OCI-LY7 (cell line): ENCODE measurements at regions not wholly inside any gene's neighbourhood (a gene's known extent, or its start where the extent isn't known, plus 50 kb on each side); places are given as distances from the start of the nearest gene placed in this dataset.

Source experiments
- BruUV-seq: library from RNA; stranded (reverse); fragments of 400-500 nt; replicated peaks from 2 replicates; lab custom pipeline; 2021; lab: Mats Ljungman, UMichigan
- CTCF ChIA-PET: fragments of 300-600 bp; sonication (Branson Sonifier 250); formaldehyde crosslinking; loops from one replicate; lab custom pipeline; 2022; ENCODE audit warnings: antibody characterized with exemption; ENCODE audit not compliant: unreplicated experiment; lab: Charles Lee
- POLR2A ChIA-PET: fragments of 300-600 bp; sonication (Branson Sonifier 250); formaldehyde crosslinking; loops from one replicate; lab custom pipeline; 2022; ENCODE audit warnings: antibody characterized with exemption; lab: Charles Lee
- DNase-seq: peaks from one replicate; pipeline ENCODE4 v3.0.0-alpha.2; 2015; ENCODE audit warnings: low spot score
- H2AFZ ChIP-seq: fragments of 200-600 bp; sonication (generic), shearing (Covaris generic); 2 replicates; pipeline ENCODE4 v1.6.1; 2014; ENCODE audit warnings: mild to moderate bottlenecking, antibody characterized with exemption, low read length, moderate library complexity
- H3K27ac ChIP-seq: fragments of 200-600 bp; sonication (generic); 2 replicates; pipeline ENCODE4 v1.5.1; 2014; ENCODE audit warnings: mixed run types, low read depth, mild to moderate bottlenecking, moderate library complexity, low read length, inconsistent platforms; ENCODE audit not compliant: poor library complexity, severe bottlenecking
- H3K36me3 ChIP-seq: fragments of 200-600 bp; sonication (generic); 2 replicates; pipeline ENCODE4 v1.6.1; 2014; ENCODE audit warnings: mild to moderate bottlenecking, antibody characterized with exemption, low read length, moderate library complexity, mixed read lengths; ENCODE audit not compliant: insufficient read depth
- H3K4me1 ChIP-seq: fragments of 200-600 bp; sonication (generic); 2 replicates; pipeline ENCODE4 v1.5.1; 2014; ENCODE audit warnings: mild to moderate bottlenecking, low read length; ENCODE audit not compliant: insufficient read depth, poor library complexity, severe bottlenecking
- H3K4me2 ChIP-seq: fragments of 200-600 bp; sonication (generic); 2 replicates; pipeline ENCODE4 v1.6.1; 2014; ENCODE audit warnings: mild to moderate bottlenecking, low read length
- H3K4me3 ChIP-seq: fragments of 200-600 bp; sonication (generic); 2 replicates; pipeline ENCODE4 v1.5.1; 2014; ENCODE audit warnings: mild to moderate bottlenecking, low read depth, low read length; ENCODE audit not compliant: poor library complexity, severe bottlenecking
- H3K79me2 ChIP-seq: fragments of 200-600 bp; sonication (generic); 2 replicates; pipeline ENCODE4 v1.6.1; 2016; ENCODE audit warnings: low read depth, mild to moderate bottlenecking, low read length, moderate library complexity, mixed read lengths; ENCODE audit not compliant: insufficient read depth
- H3K9me2 ChIP-seq: fragments of 200-600 bp; sonication (generic); 2 replicates; pipeline ENCODE4 v1.6.1; 2016; ENCODE audit warnings: mild to moderate bottlenecking, low read length, mixed read lengths; ENCODE audit not compliant: insufficient read depth
- H3K9me3 ChIP-seq: fragments of 200-600 bp; sonication (generic); 2 replicates; pipeline ENCODE4 v1.6.1; 2014; ENCODE audit warnings: mild to moderate bottlenecking, mixed run types, low read length, mixed read lengths
- H4K20me1 ChIP-seq: fragments of 200-600 bp; sonication (generic); 2 replicates; pipeline ENCODE4 v1.6.1; 2014; ENCODE audit warnings: mild to moderate bottlenecking, antibody characterized with exemption, low read length, moderate library complexity, mixed read lengths; ENCODE audit not compliant: insufficient read depth
- CTCF ChIP-seq: fragments of 200-600 bp; sonication (generic); conservative IDR thresholded peaks from 2 replicates; pipeline ENCODE4 v1.5.1; 2014; ENCODE audit warnings: mild to moderate bottlenecking, antibody characterized with exemption, low read length, moderate library complexity, mixed read lengths
- EZH2phosphoT487 ChIP-seq: fragments of 200-600 bp; sonication (generic); IDR thresholded peaks from 2 replicates; pipeline ENCODE4 v1.6.1; 2018; ENCODE audit warnings: low read depth, borderline replicate concordance, mild to moderate bottlenecking, mixed run types, antibody characterized with exemption, low read length, moderate library complexity, mixed read lengths
- intact Hi-C: fragments of 100-400 bp; cut with micrococcal nuclease; formaldehyde crosslinking; loops from one replicate; pipeline ENCODE4 v1.10.0; 2022; ENCODE audit not compliant: unreplicated experiment

GRCh38 chr11:69365558-69365957 lies 71.6 kb downstream of the MYEOV start:
- no peaks in the 10 kb centered on the region for H3K36me3 ChIP-seq
- no TSS peak for BruUV-seq
- no peak overlapping the region for H2AFZ ChIP-seq
- no peak overlapping the region for H3K4me2 ChIP-seq
- no peaks in the 10 kb centered on the region for H4K20me1 ChIP-seq
- ChIA-PET CTCF (no interaction called here), POLR2A (no interaction called here)
- no peaks in the 10 kb centered on the region for H3K9me3 ChIP-seq
- H3K9me2 ChIP-seq: no peaks in the 10 kb centered on the region
- no peak overlapping the region for H3K4me3 ChIP-seq
- no peaks in the 10 kb centered on the region for H3K4me1 ChIP-seq
- H3K79me2 ChIP-seq: no peaks in the 10 kb centered on the region
- TF ChIP-seq EZH2phosphoT487 (no peak), CTCF (no peak)
- intact Hi-C loops: no loop called here
- DNase-seq: no peak
- H3K27ac ChIP-seq: no peak overlapping the region

GRCh38 chr11:69366591-69366990 lies 72.6 kb downstream of the MYEOV start:
- no peaks in the 10 kb centered on the region for H3K9me2 ChIP-seq
- no peaks in the 10 kb centered on the region for H3K9me3 ChIP-seq
- H3K79me2 ChIP-seq: no peaks in the 10 kb centered on the region
- ChIA-PET POLR2A (no interaction called here), CTCF (no interaction called here)
- H3K4me1 ChIP-seq: no peaks in the 10 kb centered on the region
- H4K20me1 ChIP-seq: no peaks in the 10 kb centered on the region
- TF ChIP-seq CTCF (no peak), EZH2phosphoT487 (no peak)
- no peak for DNase-seq
- H3K27ac ChIP-seq: no peak overlapping the region
- no TSS peak for BruUV-seq
- intact Hi-C loops: no loop called here
- no peak overlapping the region for H2AFZ ChIP-seq
- no peak overlapping the region for H3K4me2 ChIP-seq
- H3K36me3 ChIP-seq: no peaks in the 10 kb centered on the region
- no peak overlapping the region for H3K4me3 ChIP-seq

GRCh38 chr11:69367211-69367964 lies 73.4 kb downstream of the MYEOV start:
- Histone ChIP-seq H3K9me2 (no peaks in the 10 kb centered on the region), H4K20me1 (no peaks in the 10 kb centered on the region), H3K27ac (no peak overlapping the region), H3K36me3 (no peaks in the 10 kb centered on the region), H3K4me1 (no peaks in the 10 kb centered on the region), H3K4me2 (no peak overlapping the region), H3K4me3 (no peak overlapping the region), H2AFZ (no peak overlapping the region), H3K9me3 (no peaks in the 10 kb centered on the region), H3K79me2 (no peaks in the 10 kb centered on the region)
- DNase-seq: no peak
- no TSS peak for BruUV-seq
- intact Hi-C loops: no loop called here
- CTCF ChIA-PET: no interaction called here
- POLR2A ChIA-PET: no interaction called here
- TF ChIP-seq CTCF (no peak), EZH2phosphoT487 (no peak)
